HCT116 (cell line): ENCODE measurements at regions not wholly inside any gene's neighbourhood (a gene's known extent, or its start where the extent isn't known, plus 50 kb on each side); places are given as distances from the start of the nearest gene placed in this dataset.
A peak's percentile ranks its signal among the peaks of the same experiment; 100 is the strongest.

Source experiments
- CTCF ChIP-seq, 3 experiments: fragments of 200-600 bp in 1 of 3; sonication (generic) in 1 of 3; IDR thresholded peaks in 2 of 3; conservative IDR thresholded peaks in 1 of 3; 2 replicates each; pipeline ENCODE4 v1.5.1; 2012 to 2017; ENCODE audit warnings: low read depth in 2 of 3, low read length in 2 of 3, antibody characterized with exemption in 1 of 3, borderline replicate concordance in 1 of 3, control low read depth in 1 of 3, mild to moderate bottlenecking in 1 of 3, mixed read lengths in 1 of 3, mixed run types in 1 of 3, moderate library complexity in 1 of 3; ENCODE audit not compliant: insufficient read depth in 1 of 3
- EZH2 ChIP-seq: fragments of 200-600 bp; sonication (generic); IDR thresholded peaks from 2 replicates; pipeline ENCODE4 v1.6.1; 2017; ENCODE audit warnings: antibody characterized with exemption, mixed run types
- EZH2phosphoT487 ChIP-seq: fragments of 200-600 bp; IDR thresholded peaks from 2 replicates; pipeline ENCODE4 v1.6.1; 2018; ENCODE audit warnings: antibody characterized with exemption, borderline replicate concordance
- SP1 ChIP-seq: IDR thresholded peaks from 2 replicates; pipeline ENCODE4 v1.6.1; 2012; ENCODE audit warnings: low read depth

- peak; percentile 97 to 100 (median 99) for TF ChIP-seq CTCF (IDR thresholded peaks at IDR 0.05 in 2 of 3, conservative IDR thresholded peaks at IDR 0.05 in 1 of 3; ENCODE audit: borderline replicate concordance in 1 of 3, insufficient read depth in 1 of 3, low read depth in 2 of 3, low read length in 2 of 3)
- no peak for TF ChIP-seq SP1
- no peak for TF ChIP-seq EZH2phosphoT487
- no peak for TF ChIP-seq EZH2
Measured at GRCh38 chr17:68172461-68172954, 75.3 kb upstream of the AMZ2 start.
